ENCODE measurements at regions not wholly inside any gene's neighbourhood (a gene's known extent, or its start where the extent isn't known, plus 50 kb on each side); places are given as distances from the start of the nearest gene placed in this dataset.
A peak's percentile ranks its signal among the peaks of the same experiment; 100 is the strongest.
"Not testable (repeated sequence)": the region's sequence is repeated elsewhere in the genome, so short reads cannot be mapped to it uniquely, and the experiment has no call there.

DNA sequence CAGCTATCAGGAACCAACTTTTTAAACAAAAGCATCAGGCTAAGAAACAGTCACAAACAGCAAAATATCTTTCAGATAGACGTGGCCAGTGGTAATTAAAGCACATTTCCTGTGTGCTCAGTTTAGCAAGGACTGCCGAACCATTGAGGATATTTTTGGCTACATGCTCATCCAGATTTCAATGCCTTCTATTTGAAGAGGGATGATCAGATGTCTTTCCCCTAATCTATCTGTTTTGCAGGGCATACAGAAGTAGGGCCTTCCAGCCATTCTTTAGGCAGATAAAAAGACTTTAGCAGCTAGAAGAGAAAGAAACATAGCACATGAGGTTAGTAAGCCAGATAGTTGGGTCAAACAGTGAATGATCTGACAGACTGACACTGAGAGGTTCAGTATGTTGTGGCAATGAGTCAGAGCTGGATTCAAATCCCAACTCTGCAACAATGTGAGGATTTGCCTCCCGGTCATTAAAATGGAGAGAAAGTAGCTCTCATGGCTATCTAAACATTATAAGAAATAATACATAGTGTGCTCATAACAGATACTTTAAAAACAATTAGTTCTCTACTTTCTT lies 100.0 kb upstream of the PRKG2 start:
- DNase-seq, result peak; percentile 13

DNA sequence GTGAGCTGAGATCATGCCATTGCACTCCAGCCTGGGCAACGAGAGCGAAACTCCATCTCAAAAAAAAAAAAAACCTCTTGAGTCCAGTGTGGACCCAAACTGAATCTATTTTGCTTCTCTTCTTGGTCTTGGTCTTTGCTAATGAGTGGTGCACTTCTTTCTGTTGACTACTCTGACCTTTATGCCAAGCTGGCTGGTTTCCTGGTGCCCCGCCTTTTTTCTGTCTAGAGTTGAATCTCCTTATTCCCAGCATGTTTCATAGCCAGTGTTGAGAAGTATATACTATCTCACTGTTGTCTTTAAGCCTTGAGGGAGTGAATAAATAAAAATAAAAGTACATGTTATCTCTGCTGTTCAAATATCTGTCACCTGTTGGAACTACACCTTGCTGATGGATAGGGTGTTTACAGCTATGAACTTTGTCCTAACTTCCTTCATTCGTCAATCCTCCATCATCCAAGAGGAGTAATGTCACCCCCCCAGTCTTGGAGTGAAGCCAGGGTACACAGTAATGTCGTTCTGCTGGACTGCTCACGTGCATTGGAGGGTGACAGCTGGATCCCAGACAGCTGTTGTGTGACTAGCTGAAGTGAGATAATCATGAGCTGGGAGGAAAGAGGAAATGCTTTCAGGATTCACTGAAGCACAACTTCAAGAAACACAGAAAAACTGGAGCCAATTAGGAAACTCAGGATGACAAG lies 99.3 kb upstream of the PRKG2 start:
- peak; percentile 95 for DNase-seq

DNA sequence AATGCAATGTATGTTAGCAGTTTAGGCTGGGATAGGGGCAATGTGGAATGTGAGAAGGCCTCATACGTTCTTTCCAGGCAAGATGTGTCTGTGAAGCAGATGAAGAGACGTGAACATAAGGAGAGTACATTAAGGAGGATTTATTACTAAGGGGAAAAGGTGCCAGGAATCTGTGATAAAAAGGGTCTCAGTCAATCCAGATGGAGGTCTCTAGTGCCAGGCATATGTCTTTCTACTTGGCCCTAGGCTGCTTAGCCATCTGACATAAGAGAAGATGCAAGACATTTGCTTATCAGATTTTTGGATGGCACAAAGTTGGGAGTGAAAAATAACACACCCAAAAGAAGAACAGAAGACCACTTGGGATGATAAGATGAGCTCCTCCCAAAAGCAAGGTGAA lies 93.0 kb upstream of the PRKG2 start:
- DNase-seq, result no peak

DNA sequence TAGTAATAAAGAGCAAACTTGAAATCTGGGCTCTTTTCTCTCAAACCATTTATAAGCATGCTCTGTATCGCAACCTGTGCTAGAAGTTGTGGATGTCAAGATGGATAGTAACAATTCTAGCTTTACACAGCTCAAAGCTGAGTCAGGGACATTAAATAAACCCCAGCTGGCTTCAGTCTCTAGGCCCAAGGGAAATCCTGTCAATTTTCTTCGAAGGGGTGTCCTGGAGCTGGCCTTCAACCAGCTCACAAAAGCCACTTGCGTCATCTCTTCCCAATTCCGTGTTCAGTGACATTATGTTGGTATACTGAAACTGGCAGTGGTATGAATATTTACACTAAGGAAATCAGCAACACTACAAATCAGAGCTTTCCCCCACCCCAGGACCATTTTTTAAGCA lies 89.8 kb upstream of the PRKG2 start:
- no peak for DNase-seq

DNA sequence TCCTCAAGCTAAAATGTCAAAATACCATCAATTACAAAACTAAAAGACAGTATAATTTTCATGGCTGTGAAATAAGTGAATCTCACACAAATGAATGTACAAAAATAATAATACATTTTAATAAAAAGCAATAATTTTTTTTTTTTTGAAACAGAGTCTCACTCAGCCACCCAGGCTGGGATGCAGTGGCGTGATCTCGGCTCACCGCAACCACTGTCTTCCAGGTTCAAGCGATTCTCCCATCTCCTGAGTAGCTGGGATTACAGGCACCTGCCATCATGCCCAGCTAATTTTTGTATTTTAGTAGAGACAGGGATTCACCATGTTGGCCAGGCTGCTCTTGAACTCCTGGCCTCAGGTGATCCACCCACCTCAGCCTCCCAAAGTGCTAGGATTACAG lies 85.3 kb upstream of the PRKG2 start:
- DNase-seq, result not testable (repeated sequence)

DNA sequence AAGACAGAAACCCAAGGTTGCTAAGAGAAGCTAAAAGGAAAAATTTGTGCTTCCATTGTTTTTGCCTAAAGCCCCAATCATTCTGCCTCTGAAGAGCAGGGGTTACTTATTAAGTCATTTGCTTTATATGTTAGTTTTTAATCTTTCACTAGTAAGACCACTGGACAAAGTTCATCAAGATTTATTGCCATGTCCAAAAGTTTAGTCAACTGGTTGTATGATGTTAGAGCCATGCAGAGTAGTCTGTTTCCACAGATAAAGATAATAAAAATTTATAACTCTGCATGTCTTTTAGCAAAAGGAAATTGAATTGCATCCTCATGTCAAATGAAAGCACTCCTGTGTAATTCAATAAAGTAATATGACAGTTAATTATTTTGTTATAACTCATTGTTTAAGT lies 75.8 kb upstream of the PRKG2 start:
- DNase-seq, result no peak

DNA sequence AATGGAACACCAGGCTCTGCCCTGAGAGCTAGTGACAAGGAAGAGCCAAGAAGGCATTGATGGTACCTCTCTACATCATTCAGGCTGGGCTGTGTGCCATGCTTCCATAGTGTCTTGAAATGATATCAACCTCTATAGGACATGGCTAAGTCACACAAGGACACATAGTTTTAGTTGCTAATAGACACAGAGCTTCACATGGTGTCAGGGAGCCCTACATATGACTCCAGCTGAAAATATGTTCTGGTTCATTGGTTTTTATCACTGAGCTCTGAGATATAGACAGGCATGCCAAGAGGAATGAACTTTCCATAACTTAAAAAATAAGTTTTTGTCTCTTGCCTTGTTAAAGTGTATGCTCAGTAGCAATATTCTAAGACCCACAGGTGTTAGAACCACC lies 72.1 kb upstream of the PRKG2 start:
- no peak for DNase-seq

DNA sequence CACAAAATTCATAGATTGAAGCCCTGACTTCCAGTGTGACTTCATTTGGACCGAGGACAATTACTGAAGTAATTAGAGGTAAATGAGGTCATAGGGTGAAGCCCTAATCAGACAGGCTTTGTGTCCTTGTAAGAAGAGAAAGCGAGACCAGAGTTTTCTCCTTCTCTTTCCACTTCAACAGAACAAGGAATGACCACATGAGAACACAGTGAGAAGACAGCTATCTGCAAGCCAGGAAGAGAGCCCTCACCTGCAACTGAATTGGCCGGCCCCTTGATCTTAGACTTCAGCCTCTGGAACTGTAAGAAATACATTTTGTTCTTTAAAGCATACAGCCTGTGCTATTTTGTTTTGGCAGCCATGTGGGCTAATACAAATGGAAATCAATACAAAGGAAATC lies 67.1 kb upstream of the PRKG2 start:
- DNase-seq, result no peak

DNA sequence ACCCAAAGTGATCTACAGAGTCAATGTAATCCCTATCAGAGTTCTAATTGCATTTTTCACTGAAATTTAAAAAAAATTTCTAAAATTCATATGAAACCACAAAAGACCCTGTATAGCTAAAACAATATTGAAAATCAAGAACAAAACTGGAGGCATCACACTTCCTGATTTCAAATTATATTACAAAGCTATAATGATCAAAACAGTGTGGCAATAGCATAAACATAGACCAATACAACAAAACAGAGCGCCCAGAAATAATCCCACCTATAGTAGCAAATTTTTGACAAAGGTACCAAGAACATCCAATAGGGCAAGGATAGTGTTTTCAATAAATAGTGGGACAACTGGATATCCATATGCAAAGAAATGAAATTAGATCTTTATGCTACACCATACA lies 59.4 kb upstream of the PRKG2 start:
- DNase-seq, result no peak

DNA sequence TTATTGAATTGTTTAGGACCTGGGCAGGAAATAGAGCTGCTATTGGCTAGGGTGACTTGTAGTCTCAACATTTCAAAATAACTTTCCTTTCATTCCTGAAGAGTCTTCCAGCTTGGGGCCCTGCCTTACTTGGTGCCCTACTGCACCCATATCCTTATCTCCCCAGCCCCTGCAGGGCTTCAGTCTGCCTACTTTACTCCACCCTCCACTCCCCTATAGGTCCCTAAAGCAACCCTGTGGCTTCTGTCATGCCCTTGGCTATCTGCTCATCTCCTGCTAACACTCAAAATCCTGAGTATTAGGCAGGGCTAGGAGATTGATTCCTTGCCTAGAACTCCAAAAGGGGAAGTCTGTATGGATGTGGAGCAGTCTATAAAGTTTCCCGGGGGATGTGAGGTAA lies 57.6 kb upstream of the PRKG2 start:
- no peak for DNase-seq

Data from left kidney (tissue), 1 donor.